Effector memory CD8-positive, alpha-beta T cell (primary cell): ENCODE measurements at regions not wholly inside any gene's neighbourhood (a gene's known extent, or its start where the extent isn't known, plus 50 kb on each side); places are given as distances from the start of the nearest gene placed in this dataset.
A peak's percentile ranks its signal among the peaks of the same experiment; 100 is the strongest.

Experiments
- ATAC-seq: fragments of 150-1000 bp; cut with Tn5 transposase; replicated peaks from 2 replicates; pipeline ENCODE4 v1.10.0; 2021; ENCODE audit warnings: mild to moderate bottlenecking, moderate library complexity
- DNase-seq, 3 experiments: peaks; one replicate each; pipeline ENCODE4 v3.0.0; 2021
- H3K27ac Mint-ChIP-seq, 2 donors: one replicate each; pipeline ENCODE4 v1.8.0; 2022; ENCODE audit warnings: mild to moderate bottlenecking in 2 of 2, mixed read lengths in 2 of 2, moderate library complexity in 2 of 2
- H3K27me3 Mint-ChIP-seq, 2 donors: one replicate each; pipeline ENCODE4 v1.8.0; 2022; ENCODE audit warnings: mixed read lengths in 2 of 2
- H3K36me3 Mint-ChIP-seq: one replicate; pipeline ENCODE4 v1.8.0; 2022; ENCODE audit warnings: mild to moderate bottlenecking, moderate library complexity, mixed read lengths; ENCODE audit not compliant: insufficient read depth
- H3K4me1 Mint-ChIP-seq, 2 donors: one replicate each; pipeline ENCODE4 v1.8.0; 2022; ENCODE audit warnings: low read depth in 2 of 2, mixed read lengths in 2 of 2
- H3K4me3 Mint-ChIP-seq, 2 donors: one replicate each; pipeline ENCODE4 v1.8.0; 2022; ENCODE audit warnings: mild to moderate bottlenecking in 2 of 2, mixed read lengths in 2 of 2, moderate library complexity in 2 of 2
- H3K9me3 Mint-ChIP-seq, 2 donors: one replicate each; pipeline ENCODE4 v1.8.0; 2022; ENCODE audit warnings: mixed read lengths in 2 of 2

DNA sequence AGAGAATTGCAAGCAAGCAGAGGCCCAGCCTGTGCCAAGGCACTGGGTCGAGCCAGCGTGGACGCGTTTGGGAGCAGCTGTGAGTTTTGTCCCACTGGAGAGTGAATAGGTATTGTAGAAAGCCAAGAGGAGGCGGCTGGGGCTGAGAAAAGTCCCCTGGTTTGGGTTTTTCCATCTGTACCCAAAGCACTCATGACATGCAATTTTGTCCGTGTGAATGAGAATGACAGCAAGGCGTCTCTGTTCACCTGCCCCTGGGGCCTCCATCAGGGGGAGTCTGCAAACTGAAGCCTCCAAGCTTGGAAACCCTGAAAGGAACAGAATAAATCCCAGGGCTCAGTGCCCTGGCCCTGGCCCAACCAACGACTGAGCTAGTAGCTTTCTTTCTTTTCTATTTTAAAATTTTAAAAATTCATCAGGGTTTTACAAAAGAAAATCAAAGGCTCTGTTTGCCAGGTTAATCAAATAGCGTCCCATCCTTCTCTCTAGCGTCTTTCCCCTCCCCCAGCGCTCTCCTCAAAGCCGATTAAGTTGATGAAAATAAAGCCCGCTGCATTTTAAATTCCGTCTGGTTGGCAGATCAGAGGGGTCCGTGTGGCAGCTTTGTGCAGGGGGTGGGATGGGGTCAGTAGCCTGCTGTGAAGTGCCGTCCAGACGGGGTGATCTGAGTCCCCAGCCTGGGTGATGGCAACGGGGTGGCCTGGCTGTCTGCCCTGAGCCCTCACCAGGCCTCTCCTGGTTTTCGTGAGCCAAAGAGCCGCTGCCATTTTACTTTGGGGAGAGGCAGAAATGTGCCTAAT lies 171.0 kb downstream of the KATNIP start:
- Mint-ChIP-seq H3K36me3 (peaks cover 9% of the 10 kb centered on the region), H3K4me1 (peaks cover 7 to 18% of the 10 kb centered on the region in 2 donors), H3K27me3 (no peaks in the 10 kb centered on the region), H3K9me3 (no peaks in the 10 kb centered on the region), H3K27ac (peak overlapping the region in 1 of 2 donors; percentile 79), H3K4me3 (no peak overlapping the region)
- DNase-seq (no peak), ATAC-seq (no peak)

DNA sequence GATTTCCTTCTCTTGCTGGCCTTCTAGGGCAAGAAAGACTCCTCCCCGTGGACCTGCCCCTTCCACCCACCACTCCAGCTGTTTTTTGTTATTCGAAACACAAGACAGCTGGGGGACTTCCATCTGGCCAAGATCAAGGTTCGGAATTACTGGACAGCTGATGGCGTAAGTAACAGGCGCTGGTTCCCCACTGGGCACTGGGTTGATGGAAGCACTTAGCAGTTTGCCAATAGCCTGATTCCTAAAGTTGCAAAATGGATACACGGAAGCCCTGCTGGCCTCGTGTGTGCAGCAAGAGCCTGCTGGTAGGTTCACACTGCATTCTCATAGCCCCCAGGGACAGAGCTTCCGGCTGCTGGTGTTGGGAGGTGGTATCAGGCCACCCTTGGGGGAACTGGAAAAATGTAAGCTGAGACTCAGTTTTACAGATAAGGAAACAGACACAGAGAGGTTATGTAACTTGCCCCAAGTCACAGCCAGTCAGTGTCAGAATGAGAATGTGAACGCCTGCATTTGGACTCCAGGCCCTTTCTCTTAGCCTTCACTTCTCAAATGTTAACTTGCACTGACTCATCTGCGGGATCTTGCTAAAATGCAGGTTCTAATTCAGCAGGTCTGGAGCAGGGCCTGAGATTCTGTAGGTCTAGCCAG lies 171.7 kb downstream of the KATNIP start:
- Mint-ChIP-seq H3K9me3 (no peaks in the 10 kb centered on the region), H3K36me3 (peaks cover 15% of the 10 kb centered on the region), H3K4me3 (peak overlapping the region in 1 of 2 donors; percentile 1), H3K27ac (peak overlapping the region; percentile 79 to 86), H3K4me1 (peaks cover 7 to 18% of the 10 kb centered on the region in 2 donors), H3K27me3 (no peaks in the 10 kb centered on the region)
- no peak for ATAC-seq
- DNase-seq, result no peak

DNA sequence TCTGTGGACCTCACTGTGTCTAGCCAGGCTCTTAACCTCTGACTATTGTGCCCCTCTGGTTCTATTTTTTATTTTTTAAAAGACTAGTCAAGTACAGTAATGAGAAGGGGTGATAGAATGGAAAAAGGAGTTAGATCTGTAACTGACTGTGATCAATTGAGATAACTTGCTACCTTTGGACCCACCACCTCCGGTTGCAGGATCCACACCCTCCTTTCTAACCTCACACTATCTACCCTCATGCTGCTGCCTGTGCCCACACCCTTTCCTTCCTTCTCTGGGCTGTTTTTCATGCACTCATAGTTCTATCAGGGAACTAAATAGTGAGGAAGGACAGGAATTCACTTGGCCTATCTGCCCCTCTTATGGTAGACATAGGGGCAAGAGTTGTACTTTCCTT lies 172.3 kb downstream of the KATNIP start:
- Mint-ChIP-seq H3K36me3 (peaks cover 15% of the 10 kb centered on the region), H3K9me3 (no peaks in the 10 kb centered on the region), H3K4me1 (peaks cover 7 to 18% of the 10 kb centered on the region in 2 donors), H3K27ac (peak overlapping the region; percentile 79 to 86), H3K4me3 (peak overlapping the region; percentile 1 to 19), H3K27me3 (no peaks in the 10 kb centered on the region)
- no peak for ATAC-seq
- DNase-seq, result no peak

DNA sequence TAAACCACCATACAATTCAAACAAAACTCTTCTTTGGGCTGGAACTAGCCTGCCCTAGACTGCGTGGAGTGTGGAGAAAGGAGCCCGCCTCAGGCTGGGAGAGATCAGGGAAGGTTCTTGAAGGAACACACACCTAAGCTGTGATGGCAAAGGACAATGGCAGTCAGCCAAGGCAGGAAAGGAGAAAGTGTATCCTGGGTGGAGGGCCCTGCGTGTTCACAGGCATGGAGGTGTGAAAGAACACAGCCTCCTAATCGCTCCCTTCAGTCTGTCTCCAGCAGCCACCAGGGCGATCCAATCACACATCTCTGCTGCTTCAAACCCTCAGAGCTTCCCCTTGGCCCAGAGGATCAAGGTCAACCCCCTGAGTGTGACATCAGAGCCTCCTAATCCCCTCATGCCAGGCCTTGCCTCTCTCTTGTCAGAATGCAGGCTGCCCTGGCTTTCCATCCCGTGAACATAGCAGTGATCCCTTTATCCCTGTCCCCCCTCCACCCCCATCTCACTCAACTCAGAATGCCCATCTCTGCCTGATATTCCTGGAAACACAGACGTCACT lies 173.0 kb downstream of the KATNIP start:
- no peak for DNase-seq
- Mint-ChIP-seq H3K27me3 (no peaks in the 10 kb centered on the region), H3K27ac (peak overlapping the region; percentile 79 to 86), H3K9me3 (no peaks in the 10 kb centered on the region), H3K4me1 (peaks cover 7 to 18% of the 10 kb centered on the region in 2 donors), H3K36me3 (peaks cover 15% of the 10 kb centered on the region), H3K4me3 (peak overlapping the region in 1 of 2 donors; percentile 19)
- peak; percentile 27 for ATAC-seq

DNA sequence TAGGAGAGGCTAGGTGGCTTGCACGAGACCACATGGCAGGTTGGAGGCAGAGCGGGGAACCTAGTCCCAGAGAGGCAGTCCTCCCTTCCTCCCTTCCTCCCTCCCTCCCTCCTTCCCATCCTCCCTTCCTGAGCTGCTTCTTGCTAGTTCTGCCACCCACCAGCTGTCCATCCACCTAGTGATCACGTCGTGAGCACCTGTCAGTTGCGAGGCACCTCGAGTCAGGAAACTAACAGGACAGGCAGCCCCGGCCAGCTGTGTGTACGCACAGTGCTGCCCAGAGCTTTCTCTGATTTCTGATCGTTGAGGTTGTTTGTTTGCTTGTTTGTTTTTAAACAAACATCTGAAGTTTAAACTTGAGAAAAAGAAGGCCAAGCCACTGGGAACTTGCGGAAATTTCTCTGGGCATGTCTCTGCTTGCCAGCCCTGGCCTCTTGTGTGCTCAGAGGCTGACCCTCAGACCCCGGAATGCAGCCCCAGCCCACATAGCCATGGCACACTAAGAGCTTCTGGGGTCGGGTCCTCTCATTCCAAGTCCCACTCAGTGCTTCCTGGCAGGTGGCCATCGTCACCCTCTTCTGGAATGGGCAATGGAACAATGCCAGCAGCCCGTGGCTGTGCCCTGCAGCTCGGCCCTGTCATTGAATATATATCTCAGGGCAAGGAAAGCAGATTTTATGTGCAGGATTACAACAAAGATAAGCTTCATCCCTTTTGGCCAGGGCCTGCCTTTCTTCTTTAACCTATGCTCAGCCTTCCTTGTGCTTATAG lies 174.0 kb downstream of the KATNIP start:
- Mint-ChIP-seq H3K27ac (peak overlapping the region in 1 of 2 donors; percentile 79), H3K9me3 (no peaks in the 10 kb centered on the region), H3K4me1 (peaks cover 7 to 18% of the 10 kb centered on the region in 2 donors), H3K27me3 (no peaks in the 10 kb centered on the region), H3K4me3 (no peak overlapping the region), H3K36me3 (peaks cover 15% of the 10 kb centered on the region)
- no peak for ATAC-seq
- DNase-seq, result no peak

DNA sequence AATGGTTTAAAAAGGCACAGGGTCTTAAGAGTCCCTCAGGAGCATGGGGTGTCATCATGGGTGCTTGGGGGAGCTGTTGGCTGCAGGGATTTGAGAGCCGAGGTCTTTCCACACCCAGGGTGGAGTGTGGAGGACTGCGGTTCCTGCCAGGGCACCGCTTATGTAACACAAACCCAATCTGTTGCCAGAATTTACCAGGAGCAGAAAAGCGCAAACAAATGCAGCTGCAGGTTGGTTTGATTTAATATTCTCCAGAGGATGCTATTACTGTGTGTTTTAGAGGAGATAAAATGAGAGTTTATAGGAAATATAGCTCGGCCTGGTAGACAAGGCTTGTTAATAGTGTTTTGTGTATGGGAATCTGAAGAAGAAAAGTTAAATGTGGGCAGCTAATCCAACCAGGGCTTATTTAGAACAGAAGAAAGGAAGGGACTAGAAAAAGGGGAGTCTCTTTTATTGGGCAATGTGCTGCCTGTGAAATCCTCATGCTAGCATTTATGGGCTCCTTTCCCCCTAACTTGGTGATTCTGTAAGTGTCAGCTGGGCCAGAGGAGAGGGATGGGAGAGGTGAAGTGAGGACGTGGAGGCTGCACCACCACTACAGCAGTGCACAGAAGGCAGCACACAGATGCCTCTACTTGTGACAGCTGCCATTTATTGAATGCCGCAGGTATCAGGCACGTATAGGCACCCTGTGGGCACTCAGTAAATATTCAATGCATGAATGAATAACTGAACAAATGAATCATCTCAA lies 174.7 kb downstream of the KATNIP start:
- H3K27ac Mint-ChIP-seq, result peak overlapping the region; percentile 17 to 79
- no peak overlapping the region for H3K4me3 Mint-ChIP-seq
- no peak for ATAC-seq
- H3K9me3 Mint-ChIP-seq, result no peaks in the 10 kb centered on the region
- peaks cover 15% of the 10 kb centered on the region for H3K36me3 Mint-ChIP-seq
- peaks cover 7 to 18% of the 10 kb centered on the region in 2 donors for H3K4me1 Mint-ChIP-seq
- no peak for DNase-seq
- H3K27me3 Mint-ChIP-seq, result no peaks in the 10 kb centered on the region

DNA sequence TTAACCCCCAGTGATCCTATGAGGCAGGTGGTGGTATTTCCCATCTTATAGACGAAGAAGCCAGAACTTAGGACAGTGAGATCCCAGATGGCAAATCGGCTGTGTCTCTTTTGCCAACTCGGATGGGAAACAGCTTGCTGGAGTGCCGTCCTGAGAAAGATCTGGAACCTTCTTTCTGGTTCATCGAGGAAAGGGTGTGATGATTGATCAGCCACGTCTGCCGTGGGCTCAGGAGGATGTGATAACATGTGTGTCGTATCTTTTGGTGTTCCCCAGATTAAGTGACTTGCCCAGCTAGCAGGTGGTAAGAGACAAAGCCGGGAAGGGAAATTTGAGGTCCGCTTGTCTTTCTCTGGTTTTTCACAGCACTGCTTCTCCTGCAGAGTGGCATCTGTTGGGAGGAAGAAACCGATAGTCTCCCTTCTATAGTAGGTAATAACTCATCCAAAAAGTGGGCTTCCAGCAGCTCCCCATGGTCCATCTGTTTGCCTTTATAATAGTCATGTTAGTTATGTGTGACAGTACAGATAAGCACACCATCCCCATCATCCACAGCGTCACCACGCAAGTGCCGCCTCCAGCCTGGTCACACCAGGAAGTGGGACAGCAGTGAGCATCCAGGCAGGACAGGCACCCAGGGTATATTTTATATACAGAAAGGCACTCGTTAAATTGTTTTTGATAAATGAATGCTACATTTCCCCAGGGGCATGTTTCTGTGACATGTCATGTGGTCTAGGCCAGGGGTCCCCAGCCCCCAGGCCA lies 175.5 kb downstream of the KATNIP start:
- Mint-ChIP-seq H3K9me3 (no peaks in the 10 kb centered on the region), H3K4me1 (peaks cover 7 to 16% of the 10 kb centered on the region in 2 donors), H3K4me3 (no peak overlapping the region), H3K36me3 (peaks cover 17% of the 10 kb centered on the region), H3K27ac (no peak overlapping the region), H3K27me3 (no peaks in the 10 kb centered on the region)
- ATAC-seq (no peak), DNase-seq (no peak)

DNA sequence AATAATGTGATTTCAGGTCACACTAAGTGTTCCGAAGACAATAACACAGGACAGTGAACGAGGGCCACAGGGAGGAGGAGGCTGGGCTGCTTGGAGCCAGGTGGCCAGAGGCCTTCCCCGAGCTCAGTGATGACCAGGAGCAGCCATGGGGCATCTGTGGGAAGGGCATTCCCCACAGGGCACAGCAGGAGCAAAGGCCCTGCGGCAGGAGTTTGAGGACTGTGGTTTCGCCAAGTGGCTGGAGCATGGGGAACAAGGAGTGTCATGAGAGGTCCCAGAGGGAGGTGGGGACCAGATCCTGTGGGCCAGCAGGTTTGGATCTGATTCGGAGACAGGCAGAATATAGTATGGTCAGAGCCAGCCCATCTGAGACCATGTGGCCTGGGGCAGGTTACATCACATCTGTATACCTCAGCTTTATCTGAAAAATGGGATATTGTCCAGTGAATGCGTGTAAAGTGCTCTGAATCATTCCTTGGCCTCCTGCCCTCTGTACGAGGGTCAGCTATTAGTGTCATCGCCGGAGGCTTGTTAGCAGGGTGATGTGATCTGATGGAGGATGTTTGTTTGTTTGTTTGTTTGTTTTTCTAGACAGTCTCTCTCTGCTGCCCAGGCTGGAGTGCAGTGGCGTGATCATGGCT lies 176.8 kb downstream of the KATNIP start:
- Mint-ChIP-seq H3K4me1 (peaks cover 7 to 14% of the 10 kb centered on the region in 2 donors), H3K27me3 (no peaks in the 10 kb centered on the region), H3K36me3 (peaks cover 13% of the 10 kb centered on the region), H3K9me3 (no peaks in the 10 kb centered on the region), H3K27ac (no peak overlapping the region), H3K4me3 (no peak overlapping the region)
- ATAC-seq, result no peak
- DNase-seq, result no peak

DNA sequence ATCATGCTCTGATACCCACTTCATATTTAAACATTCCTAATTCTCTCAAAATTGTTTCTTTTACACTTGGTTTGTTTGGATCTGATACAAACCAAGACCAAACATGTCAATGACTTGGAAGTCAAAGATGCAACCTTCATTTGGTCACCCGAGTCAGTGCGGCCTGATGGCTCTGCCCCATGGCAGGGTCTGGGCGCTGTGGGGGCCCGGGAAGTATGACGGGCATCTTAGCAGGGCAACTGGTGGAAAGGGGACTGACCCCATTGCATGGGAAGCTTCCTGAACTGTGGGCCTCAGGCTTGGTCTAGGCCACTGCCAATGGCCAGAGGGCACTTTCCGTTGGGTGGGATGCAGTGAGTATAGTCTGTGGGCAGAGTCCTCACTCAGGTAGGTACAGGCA lies 178.0 kb downstream of the KATNIP start:
- Mint-ChIP-seq H3K36me3 (peaks cover 13% of the 10 kb centered on the region), H3K27me3 (no peaks in the 10 kb centered on the region), H3K4me3 (no peak overlapping the region), H3K27ac (peak overlapping the region in 1 of 2 donors; percentile 71), H3K4me1 (peaks cover 0 to 9% of the 10 kb centered on the region in 2 donors), H3K9me3 (no peaks in the 10 kb centered on the region)
- no peak for ATAC-seq
- DNase-seq, result no peak

DNA sequence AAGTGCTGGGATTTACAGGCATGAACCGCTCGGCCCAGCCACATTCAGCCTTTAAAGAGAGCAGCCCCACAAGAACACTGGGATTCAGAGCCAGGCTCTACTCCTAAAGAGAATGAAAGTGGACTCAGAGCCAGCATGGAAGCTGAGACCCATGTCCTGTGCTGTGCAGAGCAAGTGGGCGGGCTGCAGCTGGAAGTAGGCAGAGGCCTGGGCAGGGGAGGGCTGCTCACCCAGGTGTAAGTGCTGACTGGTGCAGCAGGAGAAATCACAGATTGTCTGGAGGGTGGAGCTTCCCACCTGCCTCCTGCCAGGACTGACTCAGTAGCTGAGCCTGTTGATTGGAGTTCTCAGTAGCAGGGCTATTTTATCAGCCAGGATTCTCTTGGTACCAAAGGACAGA lies 178.7 kb downstream of the KATNIP start:
- no peak for ATAC-seq
- no peaks in the 10 kb centered on the region for H3K9me3 Mint-ChIP-seq
- H3K36me3 Mint-ChIP-seq, result peaks cover 13% of the 10 kb centered on the region
- H3K27ac Mint-ChIP-seq, result no peak overlapping the region
- H3K4me1 Mint-ChIP-seq, result peaks cover 0 to 3% of the 10 kb centered on the region in 2 donors
- H3K27me3 Mint-ChIP-seq, result no peaks in the 10 kb centered on the region
- no peak for DNase-seq
- H3K4me3 Mint-ChIP-seq, result no peak overlapping the region

DNA sequence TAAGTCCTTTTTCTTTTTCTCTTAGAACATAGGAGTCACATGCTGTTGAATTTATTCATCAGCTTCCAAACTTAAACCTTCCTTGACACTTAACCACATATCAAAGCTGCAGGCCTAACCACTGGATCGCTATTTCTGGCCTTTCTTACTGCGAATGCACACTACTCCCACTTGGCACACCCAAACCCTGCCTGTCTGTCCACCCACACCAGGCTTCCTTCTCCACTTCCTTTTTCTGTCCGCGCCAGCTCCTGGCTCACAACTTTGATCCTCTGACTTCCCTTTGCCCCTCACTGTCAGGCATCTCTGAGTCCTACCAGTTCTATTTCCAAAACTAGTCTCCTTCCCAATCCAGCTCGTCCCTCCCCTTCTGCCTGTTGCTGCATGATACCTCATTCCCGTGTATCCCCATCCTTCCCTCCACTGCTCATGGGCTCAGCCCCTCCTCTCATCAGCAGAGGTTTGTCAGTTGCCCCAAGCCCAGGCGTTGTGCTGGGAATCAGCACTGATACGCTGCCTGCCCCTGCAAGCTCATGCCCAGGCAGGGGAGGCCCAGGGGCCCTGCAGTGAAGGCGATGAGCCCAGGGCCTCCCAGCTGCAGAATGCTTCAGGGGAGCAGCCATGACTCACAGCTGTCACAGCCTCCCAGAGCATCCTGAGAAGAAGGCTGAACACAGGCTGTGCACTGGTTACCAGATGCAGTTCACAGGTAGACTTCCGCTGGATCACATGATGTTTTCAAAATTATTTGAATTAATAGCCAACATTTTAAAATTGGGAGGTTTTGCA lies 179.8 kb downstream of the KATNIP start:
- no peak for DNase-seq
- H3K4me1 Mint-ChIP-seq, result no peaks in the 10 kb centered on the region
- peak overlapping the region in 1 of 2 donors; percentile 1 for H3K27ac Mint-ChIP-seq
- H3K36me3 Mint-ChIP-seq, result peaks cover 13% of the 10 kb centered on the region
- no peak overlapping the region for H3K4me3 Mint-ChIP-seq
- H3K27me3 Mint-ChIP-seq, result no peaks in the 10 kb centered on the region
- no peak for ATAC-seq
- no peaks in the 10 kb centered on the region for H3K9me3 Mint-ChIP-seq
